ENCODE measurements at regions not wholly inside any gene's neighbourhood (a gene's known extent, or its start where the extent isn't known, plus 50 kb on each side); places are given as distances from the start of the nearest gene placed in this dataset.
"Not testable (repeated sequence)": the region's sequence is repeated elsewhere in the genome, so short reads cannot be mapped to it uniquely, and the experiment has no call there.

- DNase-seq: peak; percentile 17
Observed at GRCh38 chr3:80018375-80018774, 250.6 kb upstream of the ROBO1 start.

GRCh38 chr3:80017369-80017768, 249.6 kb upstream of the ROBO1 start:
- DNase-seq: peak; percentile 6

GRCh38 chr3:80014576-80014975, 246.8 kb upstream of the ROBO1 start:
- DNase-seq: peak; percentile 34

- no peak for DNase-seq
Observed at GRCh38 chr3:80010021-80010571, 242.3 kb upstream of the ROBO1 start.

GRCh38 chr3:80007522-80007921, 239.7 kb upstream of the ROBO1 start:
- DNase-seq: no peak

GRCh38 chr3:80006315-80006714, 238.5 kb upstream of the ROBO1 start:
- no peak for DNase-seq

- no peak for DNase-seq
Observed at GRCh38 chr3:80000022-80000421, 232.2 kb upstream of the ROBO1 start.

GRCh38 chr3:79994397-79994796, 226.6 kb upstream of the ROBO1 start:
- DNase-seq: no peak

- DNase-seq: no peak
Observed at GRCh38 chr3:79986338-79986737, 218.5 kb upstream of the ROBO1 start.

GRCh38 chr3:79985816-79986215, 218.0 kb upstream of the ROBO1 start:
- DNase-seq: no peak

GRCh38 chr3:79983118-79983517, 215.3 kb upstream of the ROBO1 start:
- peak; percentile 7 for DNase-seq

GRCh38 chr3:79979990-79980389, 212.2 kb upstream of the ROBO1 start:
- DNase-seq: no peak

GRCh38 chr3:79976466-79976865, 208.7 kb upstream of the ROBO1 start:
- DNase-seq: peak; percentile 11

GRCh38 chr3:79973917-79974595, 206.3 kb upstream of the ROBO1 start:
- DNase-seq: peak; percentile 48

- DNase-seq: peak; percentile 14
Observed at GRCh38 chr3:79973482-79973881, 205.7 kb upstream of the ROBO1 start.

GRCh38 chr3:79968418-79968817, 200.6 kb upstream of the ROBO1 start:
- no peak for DNase-seq

GRCh38 chr3:79960594-79960993, 192.8 kb upstream of the ROBO1 start:
- no peak for DNase-seq

- DNase-seq: no peak
Observed at GRCh38 chr3:79957066-79957465, 189.3 kb upstream of the ROBO1 start.

GRCh38 chr3:79954756-79955155, 187.0 kb upstream of the ROBO1 start:
- DNase-seq: peak; percentile 30

GRCh38 chr3:79953591-79954101, 185.8 kb upstream of the ROBO1 start:
- no peak for DNase-seq

GRCh38 chr3:79951426-79951825, 183.6 kb upstream of the ROBO1 start:
- not testable (repeated sequence) for DNase-seq

- no peak for DNase-seq
Observed at GRCh38 chr3:79947957-79948356, 180.2 kb upstream of the ROBO1 start.

GRCh38 chr3:79947469-79947868, 179.7 kb upstream of the ROBO1 start:
- no peak for DNase-seq

- peak; percentile 7 for DNase-seq
Observed at GRCh38 chr3:79937567-79937966, 169.8 kb upstream of the ROBO1 start.

GRCh38 chr3:79930196-79930595, 162.4 kb upstream of the ROBO1 start:
- no peak for DNase-seq
